H1 (cell line): ENCODE measurements at regions not wholly inside any gene's neighbourhood (a gene's known extent, or its start where the extent isn't known, plus 50 kb on each side); places are given as distances from the start of the nearest gene placed in this dataset.

Experiments
- BACH1 ChIP-seq: IDR thresholded peaks from 2 replicates; pipeline ENCODE4 v1.6.1; 2012; ENCODE audit warnings: low read length, improper control_type of control experiment
- CBX5 ChIP-seq: fragments of 300-800, 300-1000 bp; sonication (generic); IDR thresholded peaks from 2 replicates; pipeline ENCODE4 v1.7.1; 2016; ENCODE audit warnings: antibody characterized with exemption, low read length, low read depth
- CHD2 ChIP-seq: IDR thresholded peaks from 2 replicates; pipeline ENCODE4 v1.6.1; 2012; ENCODE audit warnings: low read length, improper control_type of control experiment
- CHD7 ChIP-seq: fragments of 300-600 bp; sonication (generic); IDR thresholded peaks from 2 replicates; pipeline ENCODE4 v1.7.1; 2012; ENCODE audit warnings: low read length, moderate library complexity, mild to moderate bottlenecking, inconsistent platforms; ENCODE audit not compliant: insufficient replicate concordance
- PHF8 ChIP-seq: fragments of 200-600 bp; sonication (generic); conservative IDR thresholded peaks from 2 replicates; pipeline ENCODE4 v1.7.1; 2012; ENCODE audit warnings: low read depth, mild to moderate bottlenecking, inconsistent platforms, low read length, moderate library complexity
- POLR2A ChIP-seq, 2 experiments: IDR thresholded peaks; 1 replicate in 1 of 2; 2 replicates in 1 of 2; pipeline ENCODE4 v1.6.1; 2011; ENCODE audit warnings: low read depth in 2 of 2, low read length in 2 of 2, mild to moderate bottlenecking in 2 of 2; ENCODE audit errors: control extremely low read depth in 1 of 2
- SAP30 ChIP-seq: fragments of 300-600 bp; sonication (generic); IDR thresholded peaks from 2 replicates; pipeline ENCODE4 v1.7.1; 2012; ENCODE audit warnings: low read length, moderate library complexity, mild to moderate bottlenecking, inconsistent platforms; ENCODE audit not compliant: insufficient read depth, insufficient replicate concordance
- SUZ12 ChIP-seq: fragments of 200-600 bp; sonication (generic); IDR thresholded peaks from 2 replicates; pipeline ENCODE4 v1.6.1; 2012; ENCODE audit warnings: mild to moderate bottlenecking, inconsistent platforms, low read length, moderate library complexity, mixed read lengths
- TAF7 ChIP-seq: optimal IDR thresholded peaks from 2 replicates; pipeline ENCODE3; 2011; ENCODE audit warnings: low read depth, mild to moderate bottlenecking, inconsistent platforms, low read length, moderate library complexity, borderline replicate concordance
- ZNF274 ChIP-seq: IDR thresholded peaks from 2 replicates; pipeline ENCODE4 v1.7.0; 2012; ENCODE audit warnings: low read length, borderline replicate concordance; ENCODE audit errors: extremely low read depth

GRCh38 chr4:180240670-180241069 is 2002.5 kb upstream of the TENM3 start (continued):
- TF ChIP-seq CHD7, result no peak
- no peak for TF ChIP-seq TAF7
- no peak for TF ChIP-seq CHD2
- no peak for TF ChIP-seq SAP30
- no peak for TF ChIP-seq BACH1
- no peak for TF ChIP-seq SUZ12
- TF ChIP-seq CBX5, result no peak
- no peak for TF ChIP-seq PHF8
- no peak for TF ChIP-seq POLR2A (IDR thresholded peaks at IDR 0.05; ENCODE audit: control extremely low read depth in 1 of 2, low read depth in 2 of 2, low read length in 2 of 2)
- no peak for TF ChIP-seq ZNF274
